Calu3 (cell line): ENCODE measurements at regions not wholly inside any gene's neighbourhood (a gene's known extent, or its start where the extent isn't known, plus 50 kb on each side); places are given as distances from the start of the nearest gene placed in this dataset.

Experiments used
- BruUV-seq: library from RNA; stranded (reverse); fragments of 400-500 nt; replicated peaks from 2 replicates; lab custom pipeline; 2021; lab: Mats Ljungman, UMichigan
- CTCF ChIA-PET: fragments of 300-600 bp; sonication (Branson Sonifier 250); formaldehyde crosslinking; loops from one replicate; lab custom pipeline; 2022; ENCODE audit warnings: antibody characterized with exemption; lab: Charles Lee
- DNase-seq: peaks from one replicate; pipeline ENCODE4 v3.0.0; 2022
- H3K27ac Mint-ChIP-seq: one replicate; pipeline ENCODE4 v1.8.0; 2022; ENCODE audit warnings: mixed read lengths; ENCODE audit not compliant: unreplicated experiment
- H3K27me3 Mint-ChIP-seq: one replicate; pipeline ENCODE4 v1.8.0; 2022; ENCODE audit warnings: mixed read lengths; ENCODE audit not compliant: unreplicated experiment
- H3K36me3 Mint-ChIP-seq: one replicate; pipeline ENCODE4 v1.8.0; 2022; ENCODE audit warnings: mild to moderate bottlenecking, moderate library complexity, mixed read lengths; ENCODE audit not compliant: insufficient read depth, unreplicated experiment
- H3K4me1 Mint-ChIP-seq: one replicate; pipeline ENCODE4 v1.8.0; 2022; ENCODE audit warnings: mild to moderate bottlenecking, low read depth, mixed read lengths; ENCODE audit not compliant: unreplicated experiment
- H3K4me3 Mint-ChIP-seq: one replicate; pipeline ENCODE4 v1.8.0; 2022; ENCODE audit warnings: mild to moderate bottlenecking, low read depth, moderate library complexity, mixed read lengths; ENCODE audit not compliant: unreplicated experiment
- H3K9me3 Mint-ChIP-seq: one replicate; pipeline ENCODE4 v1.8.0; 2022; ENCODE audit warnings: low read depth, mixed read lengths; ENCODE audit not compliant: unreplicated experiment
- intact Hi-C: fragments of 100-400 bp; cut with micrococcal nuclease; formaldehyde crosslinking; loops from one replicate; pipeline ENCODE4 v1.10.0; 2022; ENCODE audit not compliant: unreplicated experiment
- TF ChIP-seq, protein P1 (sequence below): fragments of 200-600 bp; IDR thresholded peaks from one replicate; pipeline ENCODE4 v1.8.0; 2022; ENCODE audit warnings: antibody characterized with exemption; ENCODE audit not compliant: unreplicated experiment

DNA sequence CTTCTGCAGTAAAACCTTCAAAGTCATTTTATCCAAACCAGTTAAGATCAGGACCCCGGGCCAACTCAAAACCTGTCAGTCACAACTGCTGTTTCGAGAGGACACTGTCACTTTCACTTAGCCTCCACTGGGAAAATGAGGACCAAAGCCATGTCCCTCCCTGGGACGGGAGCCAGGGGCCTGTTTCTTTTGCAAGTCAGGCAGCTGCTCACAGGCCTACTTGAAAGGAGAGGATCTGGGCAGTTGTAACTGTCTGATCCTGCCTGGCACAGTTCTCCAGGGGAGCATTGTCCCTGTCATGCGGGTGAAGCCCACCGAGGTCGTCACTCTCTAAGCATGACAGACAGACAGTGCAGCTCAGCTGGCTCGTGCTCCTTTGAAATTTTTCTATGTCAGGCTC, 276.2 kb downstream of the NPIPA8 start:
- Mint-ChIP-seq H3K4me3 (no peak overlapping the region), H3K27ac (no peak overlapping the region), H3K36me3 (no peaks in the 10 kb centered on the region), H3K9me3 (peaks cover 15% of the 10 kb centered on the region), H3K4me1 (no peaks in the 10 kb centered on the region), H3K27me3 (no peaks in the 10 kb centered on the region)
- CTCF ChIA-PET, result no interaction called here
- DNase-seq, result no peak
- TF ChIP-seq, protein P1, sequence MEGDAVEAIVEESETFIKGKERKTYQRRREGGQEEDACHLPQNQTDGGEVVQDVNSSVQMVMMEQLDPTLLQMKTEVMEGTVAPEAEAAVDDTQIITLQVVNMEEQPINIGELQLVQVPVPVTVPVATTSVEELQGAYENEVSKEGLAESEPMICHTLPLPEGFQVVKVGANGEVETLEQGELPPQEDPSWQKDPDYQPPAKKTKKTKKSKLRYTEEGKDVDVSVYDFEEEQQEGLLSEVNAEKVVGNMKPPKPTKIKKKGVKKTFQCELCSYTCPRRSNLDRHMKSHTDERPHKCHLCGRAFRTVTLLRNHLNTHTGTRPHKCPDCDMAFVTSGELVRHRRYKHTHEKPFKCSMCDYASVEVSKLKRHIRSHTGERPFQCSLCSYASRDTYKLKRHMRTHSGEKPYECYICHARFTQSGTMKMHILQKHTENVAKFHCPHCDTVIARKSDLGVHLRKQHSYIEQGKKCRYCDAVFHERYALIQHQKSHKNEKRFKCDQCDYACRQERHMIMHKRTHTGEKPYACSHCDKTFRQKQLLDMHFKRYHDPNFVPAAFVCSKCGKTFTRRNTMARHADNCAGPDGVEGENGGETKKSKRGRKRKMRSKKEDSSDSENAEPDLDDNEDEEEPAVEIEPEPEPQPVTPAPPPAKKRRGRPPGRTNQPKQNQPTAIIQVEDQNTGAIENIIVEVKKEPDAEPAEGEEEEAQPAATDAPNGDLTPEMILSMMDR, result no peak
- BruUV-seq, result no TSS peak
- intact Hi-C loops, result no loop called here

DNA sequence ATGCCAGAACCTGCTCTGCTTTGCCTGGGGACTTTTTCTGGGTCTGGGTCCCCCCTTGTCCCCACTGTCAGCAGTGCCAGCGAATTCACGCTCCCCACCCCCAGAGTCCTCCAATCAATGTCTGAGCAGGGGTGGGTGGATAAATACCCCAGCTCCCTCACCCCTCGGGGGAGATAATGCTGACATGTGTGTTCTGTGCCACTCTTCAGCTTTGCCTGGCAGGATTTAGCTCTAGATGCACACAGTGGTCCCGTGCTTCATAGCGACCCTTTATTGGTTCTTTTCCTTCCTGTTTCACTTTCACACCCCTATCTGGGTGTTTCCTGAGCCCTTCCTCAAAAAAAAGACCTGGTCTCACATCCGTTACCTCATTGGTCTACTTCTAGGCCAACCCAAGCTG, 277.0 kb downstream of the NPIPA8 start:
- BruUV-seq, result no TSS peak
- Mint-ChIP-seq H3K27me3 (no peaks in the 10 kb centered on the region), H3K4me3 (no peak overlapping the region), H3K9me3 (peaks cover 12% of the 10 kb centered on the region), H3K27ac (no peak overlapping the region), H3K4me1 (no peaks in the 10 kb centered on the region), H3K36me3 (no peaks in the 10 kb centered on the region)
- CTCF ChIA-PET, result no interaction called here
- intact Hi-C loops, result no loop called here
- TF ChIP-seq, protein P1, result no peak
- DNase-seq, result no peak

DNA sequence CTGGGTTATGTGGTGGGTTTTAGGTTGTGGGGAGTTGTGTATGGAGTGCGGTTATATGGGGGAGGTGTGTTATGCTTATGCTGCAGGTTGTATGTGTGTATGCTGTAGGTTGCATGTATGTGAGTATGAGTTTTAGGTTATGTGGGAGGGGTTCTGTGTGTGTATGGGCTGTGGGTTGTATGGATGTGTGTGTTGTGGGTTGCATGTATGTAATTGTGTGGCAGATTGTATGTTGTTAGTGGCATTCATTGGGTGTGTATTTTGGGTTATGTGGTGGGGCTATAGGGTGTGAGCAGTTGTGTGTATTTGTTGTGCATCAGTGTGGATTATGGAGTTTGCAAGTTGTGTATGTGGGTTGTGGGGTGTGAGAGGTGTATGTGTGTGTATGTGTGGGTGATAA, 277.4 kb downstream of the NPIPA8 start:
- CTCF ChIA-PET, result no interaction called here
- BruUV-seq, result no TSS peak
- intact Hi-C loops, result no loop called here

DNA sequence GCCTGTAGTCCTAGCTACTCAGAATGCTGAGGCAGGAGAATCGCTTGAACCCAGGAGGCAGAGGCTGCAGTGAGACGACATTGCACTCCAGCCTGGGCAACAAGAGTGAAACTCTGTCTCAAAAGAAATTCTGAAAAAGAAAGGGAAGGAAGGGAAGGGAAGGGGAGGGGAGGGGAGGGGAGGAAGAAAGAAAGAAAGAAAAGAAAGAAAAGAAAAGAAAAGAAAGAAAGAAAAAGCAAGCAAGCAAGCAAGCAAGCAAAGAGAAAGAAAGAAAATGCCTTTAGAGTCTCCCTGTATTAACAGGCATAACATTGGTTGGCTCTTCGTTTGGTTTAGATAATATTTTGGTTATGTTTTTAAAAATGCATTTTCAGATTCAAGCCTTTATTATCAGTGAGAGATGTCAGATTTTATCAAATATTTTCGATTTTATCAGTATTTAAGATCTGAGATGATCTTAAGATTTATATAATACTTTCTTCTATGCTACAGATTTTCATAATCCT, 281.1 kb downstream of the NPIPA8 start:
- CTCF ChIA-PET, result interaction anchor here (0.6 to 0.7 kb wide), 2 partner anchors 9 to 950 kb away, joined by 8 to 9 read pairs; no protein-coding TSS in a partner anchor
- Mint-ChIP-seq H3K36me3 (no peaks in the 10 kb centered on the region), H3K4me1 (no peaks in the 10 kb centered on the region), H3K9me3 (peaks cover 15% of the 10 kb centered on the region), H3K4me3 (no peak overlapping the region), H3K27me3 (no peaks in the 10 kb centered on the region), H3K27ac (no peak overlapping the region)
- TF ChIP-seq, protein P1, result no peak
- DNase-seq, result no peak
- no TSS peak for BruUV-seq
- intact Hi-C loops, result no loop called here

More for the DNA sequence above, 277.4 kb downstream of the NPIPA8 start:
- Mint-ChIP-seq H3K36me3 (no peaks in the 10 kb centered on the region), H3K27ac (no peak overlapping the region), H3K4me1 (no peaks in the 10 kb centered on the region), H3K27me3 (no peaks in the 10 kb centered on the region), H3K4me3 (no peak overlapping the region), H3K9me3 (peaks cover 12% of the 10 kb centered on the region)
- TF ChIP-seq, protein P1, result no peak
- no peak for DNase-seq
